Stimulated activated naive B cell treated with anti-CD40 and anti-IgM and Interleukin-4, amounts not matched to agents 10 μg/mL and 1 μg/mL and 100 μg/mL, for 72 hours (primary cell): ENCODE measurements at regions not wholly inside any gene's neighbourhood (a gene's known extent, or its start where the extent isn't known, plus 50 kb on each side); places are given as distances from the start of the nearest gene placed in this dataset.
"Not testable (repeated sequence)": the region's sequence is repeated elsewhere in the genome, so short reads cannot be mapped to it uniquely, and the experiment has no call there.

Source experiments
- ATAC-seq, 2 donors: fragments of 150-1000 bp; cut with Tn5 transposase; replicated peaks; 2 replicates each; pipeline ENCODE4 v1.10.0; 2021; ENCODE audit warnings: moderate library complexity in 1 of 2
- DNase-seq: peaks from one replicate; pipeline ENCODE4 v3.0.0; 2021
- H3K27ac Mint-ChIP-seq: one replicate; pipeline ENCODE4 v1.8.0; 2022; ENCODE audit warnings: mild to moderate bottlenecking, mixed read lengths
- H3K27me3 Mint-ChIP-seq, 2 donors: one replicate each; pipeline ENCODE4 v1.8.0; 2022; ENCODE audit warnings: mixed read lengths in 2 of 2
- H3K36me3 Mint-ChIP-seq, 2 donors: one replicate each; pipeline ENCODE4 v1.8.0; 2022; ENCODE audit warnings: mixed read lengths in 2 of 2, mild to moderate bottlenecking in 1 of 2
- H3K4me1 Mint-ChIP-seq, 2 donors: one replicate each; pipeline ENCODE4 v1.8.0; 2022; ENCODE audit warnings: mixed read lengths in 2 of 2, mild to moderate bottlenecking in 1 of 2
- H3K4me3 Mint-ChIP-seq, 2 donors: one replicate each; pipeline ENCODE4 v1.8.0; 2022; ENCODE audit warnings: mild to moderate bottlenecking in 2 of 2, mixed read lengths in 2 of 2, moderate library complexity in 1 of 2
- H3K9me3 Mint-ChIP-seq, 2 donors: one replicate each; pipeline ENCODE4 v1.8.0; 2022; ENCODE audit warnings: mixed read lengths in 2 of 2, mild to moderate bottlenecking in 1 of 2

DNA sequence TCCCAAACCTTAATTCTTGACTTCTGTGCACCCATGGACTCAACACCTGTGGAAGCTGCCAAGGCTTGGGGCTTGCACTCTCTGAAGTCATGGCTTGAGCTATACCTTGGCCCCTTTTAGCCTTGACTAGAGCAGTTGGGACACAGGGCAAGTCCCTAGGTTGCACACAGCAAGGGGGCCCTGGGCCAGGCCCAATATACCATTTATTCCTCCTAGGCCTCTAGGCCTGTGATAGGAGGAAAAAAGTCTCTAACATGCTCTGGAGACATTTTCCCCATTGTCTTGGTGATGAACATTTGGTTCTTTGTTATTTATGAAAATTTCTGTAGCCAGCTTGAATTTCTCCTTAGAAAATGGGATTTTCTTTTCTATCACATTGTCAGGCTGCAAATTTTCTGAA lies 186.1 kb downstream of the SEMA6D start:
- peaks cover 13 to 24% of the 10 kb centered on the region in 2 donors for H3K9me3 Mint-ChIP-seq
- no peak overlapping the region for H3K27ac Mint-ChIP-seq
- H3K4me1 Mint-ChIP-seq, result no peaks in the 10 kb centered on the region
- no peak overlapping the region for H3K4me3 Mint-ChIP-seq
- H3K27me3 Mint-ChIP-seq, result no peaks in the 10 kb centered on the region
- DNase-seq (no peak), ATAC-seq (no peak)
- peaks cover 0 to 4% of the 10 kb centered on the region in 2 donors for H3K36me3 Mint-ChIP-seq

DNA sequence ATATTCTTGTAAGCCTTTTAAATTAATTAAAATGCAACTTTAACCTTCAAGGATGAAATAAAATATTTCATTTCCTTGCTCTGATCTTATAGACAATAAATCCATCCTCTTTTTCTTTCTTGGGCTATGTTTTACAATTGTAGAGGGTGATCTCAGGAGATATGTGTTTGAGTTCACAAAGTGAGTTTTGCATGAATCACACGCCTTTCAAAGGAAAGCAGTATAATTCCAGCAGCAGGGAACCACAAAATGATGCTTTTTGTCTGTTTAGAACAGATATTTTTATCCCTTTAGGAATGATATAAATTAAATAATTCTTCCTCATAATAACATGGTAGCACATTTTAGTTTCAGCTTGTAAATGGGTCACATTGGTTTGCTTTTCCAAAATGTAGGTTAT lies 191.2 kb downstream of the SEMA6D start:
- ATAC-seq (no peak), DNase-seq (no peak)
- Mint-ChIP-seq H3K9me3 (peaks cover 8 to 10% of the 10 kb centered on the region in 2 donors), H3K27ac (no peak overlapping the region), H3K4me1 (no peaks in the 10 kb centered on the region), H3K36me3 (peaks cover 0 to 4% of the 10 kb centered on the region in 2 donors), H3K4me3 (no peak overlapping the region), H3K27me3 (no peaks in the 10 kb centered on the region)

DNA sequence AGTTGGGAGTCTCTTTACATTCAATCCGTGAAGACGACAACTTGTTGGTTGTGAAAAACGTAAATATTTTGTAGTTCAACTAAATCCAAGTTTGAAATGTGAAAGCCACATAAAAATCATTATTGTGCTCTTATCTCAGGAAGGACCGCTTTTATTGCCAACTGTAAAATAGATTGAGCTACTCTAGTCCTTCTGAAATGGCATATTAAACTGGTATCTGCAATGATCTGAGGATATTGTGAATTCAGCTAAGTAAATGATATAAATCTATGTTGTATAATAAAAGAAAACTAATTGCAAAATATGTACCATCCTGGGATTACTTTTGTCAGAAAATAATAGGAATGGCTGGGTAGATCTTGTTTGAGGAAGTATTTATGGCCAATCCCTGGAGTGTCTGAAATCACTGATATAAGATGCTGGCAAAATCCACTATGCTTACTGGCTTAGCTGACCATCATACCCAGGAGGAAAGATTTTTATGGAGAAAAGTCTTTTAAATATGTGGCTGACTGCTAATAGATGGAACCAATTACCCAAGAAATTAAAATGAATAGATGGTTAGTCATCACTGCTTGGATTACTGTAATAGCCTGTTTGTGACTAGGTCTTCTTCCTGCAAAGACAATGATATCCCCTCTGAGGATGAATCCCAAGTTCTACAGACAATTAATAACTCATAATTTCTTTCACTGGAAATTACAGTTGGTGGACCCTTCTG lies 191.8 kb downstream of the SEMA6D start:
- no peak overlapping the region for H3K4me3 Mint-ChIP-seq
- H3K9me3 Mint-ChIP-seq, result peaks cover 4 to 6% of the 10 kb centered on the region in 2 donors
- H3K36me3 Mint-ChIP-seq, result no peaks in the 10 kb centered on the region
- DNase-seq, result no peak
- ATAC-seq, result no peak
- H3K4me1 Mint-ChIP-seq, result no peaks in the 10 kb centered on the region
- H3K27me3 Mint-ChIP-seq, result no peaks in the 10 kb centered on the region
- H3K27ac Mint-ChIP-seq, result no peak overlapping the region

DNA sequence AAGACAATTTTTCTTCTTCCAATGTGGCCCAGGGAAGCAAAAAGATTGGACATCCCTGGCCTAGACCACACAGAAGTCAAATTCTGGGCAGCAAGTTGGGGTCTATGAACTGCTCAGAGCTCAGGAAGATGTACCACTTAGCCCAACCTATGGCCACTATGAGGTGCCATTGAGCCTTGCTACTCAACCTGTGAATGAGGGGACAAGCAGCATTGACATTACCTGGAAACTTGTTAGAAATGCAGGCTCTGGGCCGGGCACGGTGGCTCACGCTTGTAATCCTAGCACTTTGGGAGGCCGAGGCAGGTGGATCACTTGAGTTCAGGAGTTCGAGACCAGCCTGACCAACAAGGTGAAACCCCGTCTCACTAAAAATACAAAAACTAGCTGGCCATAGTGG lies 195.6 kb downstream of the SEMA6D start:
- not testable (repeated sequence) for H3K27ac Mint-ChIP-seq, DNase-seq, H3K4me3 Mint-ChIP-seq, ATAC-seq, H3K4me1 Mint-ChIP-seq, H3K27me3 Mint-ChIP-seq, H3K36me3 Mint-ChIP-seq, H3K9me3 Mint-ChIP-seq

DNA sequence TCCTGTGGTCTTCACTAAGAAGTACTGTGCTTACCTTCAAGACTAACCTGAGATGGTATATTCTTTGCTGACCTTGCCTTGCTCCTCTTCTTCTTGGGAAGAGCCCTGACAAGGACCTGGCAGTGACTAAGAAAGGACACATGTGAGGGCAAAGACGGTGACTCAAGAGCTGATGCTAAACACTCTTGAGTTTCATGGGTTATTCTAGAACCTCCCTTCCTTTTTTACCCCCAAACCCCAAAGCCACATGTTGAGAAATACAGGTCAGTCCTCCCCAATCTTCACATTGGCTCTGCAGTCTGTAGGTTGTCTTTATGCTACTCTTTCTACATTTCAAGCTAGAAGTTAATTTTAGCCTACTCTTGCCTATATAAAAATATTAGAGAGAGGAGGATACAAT lies 200.6 kb downstream of the SEMA6D start:
- H3K4me3 Mint-ChIP-seq, result no peak overlapping the region

DNA sequence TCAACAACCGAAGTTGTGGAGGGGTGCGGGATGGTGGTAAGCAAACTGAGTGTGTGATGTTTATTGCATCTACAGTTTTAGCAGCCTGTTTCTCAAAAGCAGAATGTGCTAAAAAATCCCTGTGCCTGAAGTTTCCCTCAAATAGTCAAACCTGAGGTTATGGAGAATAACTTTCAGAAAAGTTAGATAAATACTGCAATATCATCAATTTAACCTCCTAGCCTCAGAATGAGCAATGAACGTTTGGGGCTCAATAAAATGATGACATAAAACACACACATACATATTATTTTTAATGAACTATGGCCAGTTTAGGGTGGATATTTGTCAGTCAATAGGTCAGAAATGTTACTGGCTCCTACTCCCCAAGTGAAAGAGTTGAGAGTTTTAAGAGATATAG lies 201.6 kb downstream of the SEMA6D start:
- Mint-ChIP-seq H3K27me3 (no peaks in the 10 kb centered on the region), H3K27ac (no peak overlapping the region), H3K4me1 (no peaks in the 10 kb centered on the region), H3K4me3 (no peak overlapping the region), H3K9me3 (no peaks in the 10 kb centered on the region), H3K36me3 (no peaks in the 10 kb centered on the region)
- ATAC-seq (no peak), DNase-seq (no peak)

More for the DNA sequence above, 200.6 kb downstream of the SEMA6D start:
- Mint-ChIP-seq H3K27me3 (no peaks in the 10 kb centered on the region), H3K36me3 (no peaks in the 10 kb centered on the region), H3K9me3 (no peaks in the 10 kb centered on the region), H3K4me1 (no peaks in the 10 kb centered on the region), H3K27ac (no peak overlapping the region)
- ATAC-seq, result no peak
- no peak for DNase-seq

DNA sequence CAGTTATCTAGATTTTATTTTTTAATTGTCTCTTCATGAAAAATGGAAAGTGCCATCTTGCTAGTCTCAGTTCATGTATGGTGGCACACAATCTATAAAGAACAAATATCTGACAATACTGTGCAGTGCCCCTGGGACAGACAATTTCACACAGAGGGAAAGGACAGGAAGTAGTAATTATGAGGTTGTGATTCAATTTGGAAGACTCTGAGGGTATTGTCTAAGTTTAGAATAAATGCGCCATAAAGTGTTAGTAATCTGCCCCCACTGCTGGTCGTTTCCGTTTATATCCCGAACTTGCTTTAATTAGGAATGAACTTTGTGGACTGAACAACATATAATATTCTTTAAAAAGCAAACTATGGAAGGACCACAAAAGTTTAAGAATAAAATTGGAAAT lies 196.4 kb upstream of the SLC24A5 start:
- Mint-ChIP-seq H3K36me3 (no peaks in the 10 kb centered on the region), H3K4me1 (no peaks in the 10 kb centered on the region), H3K4me3 (no peak overlapping the region), H3K27ac (no peak overlapping the region), H3K27me3 (no peaks in the 10 kb centered on the region), H3K9me3 (no peaks in the 10 kb centered on the region)
- DNase-seq, result no peak
- no peak for ATAC-seq

DNA sequence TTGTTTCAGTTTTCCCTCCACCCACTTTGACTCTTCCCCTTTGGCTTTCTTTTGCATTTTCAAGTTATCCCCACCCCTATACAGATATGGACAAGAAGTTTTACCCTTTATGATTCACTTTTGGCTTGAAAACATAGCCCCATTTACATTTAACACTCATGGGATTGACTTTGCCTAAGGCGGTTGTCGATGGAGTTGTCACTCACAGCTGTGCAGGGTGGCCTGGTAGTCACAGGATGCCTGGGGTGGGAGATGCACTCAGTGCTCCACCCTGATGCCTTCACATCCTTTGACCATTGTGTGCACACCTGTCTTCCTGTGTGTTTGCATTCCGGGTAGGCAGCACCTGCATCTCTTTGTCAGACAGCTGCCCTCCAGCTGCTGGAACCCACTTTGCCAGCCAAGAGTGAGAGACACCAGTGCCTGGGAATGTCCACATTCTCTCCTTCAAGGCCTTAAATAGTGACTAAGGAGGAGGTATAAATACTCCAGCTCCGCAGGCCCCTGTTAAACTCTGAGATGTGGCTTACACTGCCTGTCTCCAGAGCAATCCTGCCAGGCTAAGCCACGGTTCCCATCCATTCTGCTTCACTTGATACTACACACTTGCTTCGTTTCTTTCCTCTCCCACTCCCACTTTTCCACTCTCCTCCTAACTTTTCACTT lies 191.5 kb upstream of the SLC24A5 start:
- ATAC-seq (no peak), DNase-seq (no peak)
- H3K9me3 Mint-ChIP-seq, result peaks cover 0 to 2% of the 10 kb centered on the region in 2 donors
- H3K27ac Mint-ChIP-seq, result no peak overlapping the region
- no peak overlapping the region for H3K4me3 Mint-ChIP-seq
- H3K36me3 Mint-ChIP-seq, result no peaks in the 10 kb centered on the region
- H3K27me3 Mint-ChIP-seq, result peaks cover 0 to 4% of the 10 kb centered on the region in 2 donors
- H3K4me1 Mint-ChIP-seq, result no peaks in the 10 kb centered on the region

DNA sequence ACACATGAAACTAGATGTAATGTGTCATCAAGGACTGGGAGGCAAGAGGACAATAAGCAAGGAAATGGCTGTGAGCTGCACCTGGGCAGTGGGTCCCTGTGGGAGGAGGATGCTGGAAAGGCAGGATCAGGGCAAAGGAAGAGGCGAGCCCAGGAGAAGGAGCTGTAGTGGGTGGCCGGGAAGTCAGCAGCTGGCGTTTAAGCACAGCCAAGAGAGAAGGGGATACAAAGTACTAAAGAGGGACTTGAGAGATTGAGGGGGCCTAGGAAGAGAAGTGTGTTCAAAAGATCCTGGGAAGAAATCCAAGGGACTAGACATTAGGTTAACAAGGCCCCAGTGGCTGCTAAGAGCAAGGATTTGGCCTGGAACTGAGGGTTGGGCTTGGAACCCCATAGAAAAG lies 188.5 kb upstream of the SLC24A5 start:
- ATAC-seq (no peak), DNase-seq (no peak)
- Mint-ChIP-seq H3K36me3 (no peaks in the 10 kb centered on the region), H3K4me3 (no peak overlapping the region), H3K4me1 (no peaks in the 10 kb centered on the region), H3K27me3 (peaks cover 0 to 4% of the 10 kb centered on the region in 2 donors), H3K27ac (no peak overlapping the region), H3K9me3 (peaks cover 0 to 2% of the 10 kb centered on the region in 2 donors)

DNA sequence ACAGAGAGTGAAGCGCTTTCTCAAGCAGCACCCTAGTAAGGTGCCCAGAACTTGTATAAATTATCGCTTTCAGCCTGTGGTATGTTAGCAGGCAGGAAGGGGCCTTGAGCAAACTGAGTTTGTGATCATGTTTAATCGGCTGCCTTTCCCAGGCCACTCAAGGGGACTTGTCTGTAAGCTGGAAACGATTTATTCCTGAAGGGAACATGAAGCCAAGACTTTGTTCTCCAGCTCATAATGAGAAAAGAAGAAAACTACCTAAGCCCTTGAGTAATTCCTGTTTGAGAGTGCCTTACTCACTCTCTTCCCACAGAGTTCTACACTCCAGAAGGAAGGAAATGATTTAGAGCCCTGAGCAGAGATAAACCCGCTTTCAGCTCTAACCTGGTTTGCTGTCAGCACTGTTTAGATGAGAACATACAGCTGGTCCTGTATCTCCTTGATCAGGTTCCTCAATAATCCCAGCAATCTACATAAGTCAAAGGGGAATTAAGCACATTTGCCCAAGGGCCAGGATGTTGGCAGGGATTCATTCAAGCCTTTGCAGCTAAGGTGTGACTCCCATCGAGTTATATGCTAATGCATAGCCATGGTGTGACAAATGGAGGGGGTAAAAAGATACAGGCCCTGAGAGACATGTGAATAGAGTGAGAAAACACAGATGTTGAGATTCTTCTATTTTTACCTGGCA lies 187.7 kb upstream of the SLC24A5 start:
- ATAC-seq (no peak), DNase-seq (no peak)
- Mint-ChIP-seq H3K4me3 (no peak overlapping the region), H3K9me3 (peaks cover 0 to 4% of the 10 kb centered on the region in 2 donors), H3K36me3 (no peaks in the 10 kb centered on the region), H3K4me1 (no peaks in the 10 kb centered on the region), H3K27ac (no peak overlapping the region), H3K27me3 (peaks cover 0 to 4% of the 10 kb centered on the region in 2 donors)

DNA sequence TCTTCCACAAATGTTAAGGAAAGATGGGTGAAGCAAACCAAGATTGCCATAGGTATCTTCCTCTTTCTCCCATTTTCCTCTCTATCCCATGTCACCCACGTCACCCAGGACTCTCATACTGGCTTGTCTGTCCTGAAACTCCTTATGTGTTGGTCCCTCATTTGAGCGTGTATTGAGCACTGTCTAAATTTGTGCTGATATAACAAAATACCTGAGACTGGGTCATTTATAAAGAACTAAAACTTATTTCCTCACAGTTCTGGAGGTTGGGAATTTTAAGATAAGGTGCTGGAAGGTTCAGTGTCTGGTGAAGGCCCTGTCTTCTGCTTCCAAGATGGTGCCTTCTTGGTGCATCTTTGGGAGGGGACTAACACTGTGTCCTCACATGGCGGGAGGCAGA lies 186.9 kb upstream of the SLC24A5 start:
- Mint-ChIP-seq H3K4me1 (no peaks in the 10 kb centered on the region), H3K27me3 (peaks cover 0 to 4% of the 10 kb centered on the region in 2 donors), H3K9me3 (peaks cover 0 to 4% of the 10 kb centered on the region in 2 donors), H3K36me3 (no peaks in the 10 kb centered on the region), H3K4me3 (no peak overlapping the region), H3K27ac (no peak overlapping the region)
- DNase-seq (no peak), ATAC-seq (no peak)

DNA sequence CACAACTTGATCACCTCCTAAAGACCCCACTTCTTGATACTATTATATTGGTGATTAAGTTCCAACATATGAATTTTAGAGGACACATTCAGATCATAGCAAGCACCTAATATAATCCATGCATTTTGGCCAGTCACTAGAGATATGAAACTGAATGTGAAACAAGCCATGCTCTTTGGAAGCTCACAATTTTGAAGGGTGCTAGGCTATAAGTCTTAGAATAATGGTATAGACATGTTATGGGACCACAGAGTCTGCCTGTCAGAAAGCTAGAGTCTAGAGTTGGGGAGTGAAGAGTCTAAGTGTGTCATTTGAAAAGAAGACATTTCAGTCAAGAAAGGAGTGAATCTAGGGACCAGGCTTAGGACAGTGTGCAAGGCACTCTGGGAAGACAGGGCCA lies 186.4 kb upstream of the SLC24A5 start:
- no peak overlapping the region for H3K4me3 Mint-ChIP-seq
- peaks cover 0 to 4% of the 10 kb centered on the region in 2 donors for H3K9me3 Mint-ChIP-seq
- H3K36me3 Mint-ChIP-seq, result no peaks in the 10 kb centered on the region
- ATAC-seq (no peak), DNase-seq (no peak)
- H3K4me1 Mint-ChIP-seq, result no peaks in the 10 kb centered on the region
- H3K27ac Mint-ChIP-seq, result no peak overlapping the region
- peaks cover 0 to 4% of the 10 kb centered on the region in 2 donors for H3K27me3 Mint-ChIP-seq

DNA sequence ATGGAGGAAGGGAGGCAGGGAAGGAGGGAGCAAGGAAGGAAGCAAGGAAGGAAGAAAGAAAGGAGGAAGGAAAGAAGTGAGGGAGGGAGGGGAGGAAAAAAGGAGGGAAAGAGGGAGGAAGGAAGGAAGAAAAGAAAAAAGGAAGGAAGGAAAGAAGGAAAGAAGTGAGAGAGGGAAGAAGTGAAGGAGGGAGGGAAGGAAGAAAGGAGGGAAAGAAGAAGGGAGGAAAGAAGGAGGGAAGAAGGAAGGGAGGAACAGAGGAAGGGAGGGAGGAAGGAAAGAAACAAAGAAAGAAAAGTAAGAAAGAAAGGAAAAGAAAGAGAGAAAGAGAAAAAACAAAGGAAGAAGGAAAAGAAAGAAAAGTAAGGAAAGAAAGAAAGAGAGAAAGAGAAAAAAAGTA lies 183.0 kb upstream of the SLC24A5 start:
- DNase-seq (no peak), ATAC-seq (no peak)
- Mint-ChIP-seq H3K4me3 (no peak overlapping the region), H3K27ac (no peak overlapping the region), H3K9me3 (peaks cover 0 to 3% of the 10 kb centered on the region in 2 donors), H3K36me3 (no peaks in the 10 kb centered on the region), H3K27me3 (no peaks in the 10 kb centered on the region), H3K4me1 (no peaks in the 10 kb centered on the region)

DNA sequence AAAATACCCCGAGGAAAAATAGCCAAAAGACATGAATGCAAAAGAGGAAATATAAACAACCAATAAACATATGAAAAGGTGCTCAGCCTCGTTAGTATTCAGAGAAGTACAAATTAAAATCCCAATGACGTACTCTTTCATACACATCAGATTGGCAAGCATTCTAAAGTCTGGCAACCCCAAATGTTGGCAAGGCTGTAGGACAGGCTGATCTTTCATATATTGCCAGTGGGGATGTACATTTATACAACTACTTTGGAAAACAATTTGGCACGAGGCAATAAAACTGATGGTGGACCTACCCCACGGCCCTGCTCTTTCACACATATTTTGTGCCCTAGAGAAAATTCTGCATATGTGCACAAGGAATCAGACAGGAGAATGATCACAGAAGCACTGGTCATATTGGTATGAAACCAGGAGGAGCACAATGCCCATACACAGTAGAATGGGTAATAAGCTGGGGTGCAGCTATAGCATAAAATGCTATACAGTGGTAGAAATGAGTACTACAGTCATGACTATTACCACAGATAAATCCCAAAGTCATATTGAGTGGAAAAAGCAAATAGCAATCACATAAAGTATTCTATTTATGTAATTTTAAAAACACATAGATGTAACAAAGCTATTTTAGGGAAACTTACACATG lies 176.0 kb upstream of the SLC24A5 start:
- DNase-seq (no peak), ATAC-seq (no peak)
- Mint-ChIP-seq H3K36me3 (no peaks in the 10 kb centered on the region), H3K27ac (no peak overlapping the region), H3K9me3 (peaks cover 0 to 4% of the 10 kb centered on the region in 2 donors), H3K4me3 (no peak overlapping the region), H3K4me1 (no peaks in the 10 kb centered on the region), H3K27me3 (no peaks in the 10 kb centered on the region)
